COLO668 (cell line): ENCODE measurements at regions not wholly inside any gene's neighbourhood (a gene's known extent, or its start where the extent isn't known, plus 50 kb on each side); places are given as distances from the start of the nearest gene placed in this dataset.
"Not testable (repeated sequence)": the region's sequence is repeated elsewhere in the genome, so short reads cannot be mapped to it uniquely, and the experiment has no call there.

ENCODE experiments used
- DNase-seq: peaks from one replicate; lab custom pipeline; 2025; ENCODE audit not compliant: unreplicated experiment; lab: John Stamatoyannopoulos, UW

DNA sequence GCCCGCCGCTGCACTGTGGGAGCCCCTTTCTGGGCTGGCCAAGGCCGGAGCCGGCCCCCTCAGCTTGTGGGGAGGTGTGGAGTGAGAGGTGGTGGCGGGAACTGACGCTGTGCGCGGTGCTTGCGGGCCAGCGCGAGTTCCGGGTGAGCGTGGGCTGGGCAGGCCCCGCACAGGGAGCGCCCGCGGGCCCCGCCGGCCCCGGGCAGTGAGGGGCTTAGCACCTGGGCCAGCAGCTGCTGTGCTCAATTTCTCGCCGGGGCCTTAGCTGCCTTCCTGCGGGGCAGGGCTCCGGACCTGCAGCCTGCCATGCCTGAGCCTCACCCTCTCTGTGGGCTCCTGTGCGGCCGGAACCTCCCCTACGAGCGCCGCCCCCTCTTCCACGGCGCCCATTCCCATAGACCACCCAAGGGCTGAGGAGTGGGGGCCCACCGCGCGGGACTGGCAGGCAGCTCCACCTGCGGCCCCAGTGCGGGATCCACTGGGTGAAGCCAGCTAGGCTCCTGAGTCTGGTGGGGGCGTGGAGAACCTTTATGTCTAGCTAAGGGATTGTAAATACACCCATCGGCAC is 1062.6 kb downstream of the TDRD15 start:
- not testable (repeated sequence) for DNase-seq

DNA sequence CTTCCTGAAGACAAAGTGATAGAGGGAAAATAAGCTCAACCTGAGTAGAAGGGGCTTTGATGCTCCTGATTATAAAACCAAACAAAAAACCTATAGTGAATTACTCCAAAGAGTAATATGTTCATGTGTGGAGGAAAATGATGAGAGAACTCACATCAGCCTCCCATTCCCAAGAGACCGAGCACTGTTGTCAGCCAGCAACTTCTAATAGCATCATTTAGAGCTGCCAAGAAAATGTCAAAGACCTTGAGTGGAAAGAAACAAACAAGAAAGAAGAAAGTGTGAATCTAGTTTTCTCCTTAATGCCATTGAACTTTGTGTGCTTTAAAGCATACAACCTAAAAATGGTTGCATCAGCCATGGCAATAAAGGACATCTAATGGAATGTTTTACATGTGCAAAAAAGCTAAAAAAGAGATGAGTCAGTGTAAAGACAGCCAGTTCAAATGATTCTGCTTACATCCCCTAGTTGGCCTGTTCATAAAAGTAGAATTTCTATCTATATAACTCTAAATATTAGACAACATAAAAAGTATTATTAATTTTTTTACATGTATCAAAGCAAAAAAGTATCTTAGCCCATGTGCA is 1066.2 kb downstream of the TDRD15 start:
- DNase-seq = no peak

DNA sequence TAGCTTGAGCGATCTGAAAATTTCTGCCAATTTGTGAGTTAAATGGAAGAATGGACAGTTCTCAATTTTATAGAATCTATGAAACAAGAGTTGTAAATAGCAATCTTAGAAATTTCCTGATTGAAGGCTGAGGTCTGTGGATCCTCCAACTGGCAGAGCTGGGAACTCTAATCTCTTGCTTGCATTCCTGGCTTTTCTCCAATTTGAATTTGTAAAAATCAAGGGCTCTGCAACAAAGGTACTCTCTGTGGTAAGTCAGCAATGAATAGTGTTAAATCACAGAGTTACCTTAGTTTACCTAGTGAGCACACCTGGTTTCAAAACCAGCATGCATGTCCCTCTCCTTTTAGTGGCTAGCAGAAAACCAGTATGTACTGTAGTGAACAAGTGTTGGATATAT is 1070.5 kb downstream of the TDRD15 start:
- DNase-seq = no peak

DNA sequence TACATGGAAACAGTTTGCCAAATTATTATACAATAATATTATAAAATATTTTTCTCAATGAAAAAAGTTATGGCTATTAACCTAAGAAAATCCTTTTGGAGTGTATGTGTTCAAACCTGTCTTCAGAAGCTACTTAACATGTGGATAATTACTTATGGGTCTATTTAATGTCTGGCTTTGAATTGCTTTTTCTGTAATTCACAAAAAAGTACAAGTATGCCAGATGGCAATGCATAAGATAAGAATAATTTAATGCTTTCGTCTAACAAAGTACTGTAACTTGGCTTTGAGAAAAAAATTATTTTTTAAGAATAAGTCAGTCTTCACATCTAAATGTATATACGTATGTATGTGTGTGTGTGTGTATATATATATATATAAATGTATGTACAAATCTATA is 1073.0 kb downstream of the TDRD15 start:
- DNase-seq = no peak

DNA sequence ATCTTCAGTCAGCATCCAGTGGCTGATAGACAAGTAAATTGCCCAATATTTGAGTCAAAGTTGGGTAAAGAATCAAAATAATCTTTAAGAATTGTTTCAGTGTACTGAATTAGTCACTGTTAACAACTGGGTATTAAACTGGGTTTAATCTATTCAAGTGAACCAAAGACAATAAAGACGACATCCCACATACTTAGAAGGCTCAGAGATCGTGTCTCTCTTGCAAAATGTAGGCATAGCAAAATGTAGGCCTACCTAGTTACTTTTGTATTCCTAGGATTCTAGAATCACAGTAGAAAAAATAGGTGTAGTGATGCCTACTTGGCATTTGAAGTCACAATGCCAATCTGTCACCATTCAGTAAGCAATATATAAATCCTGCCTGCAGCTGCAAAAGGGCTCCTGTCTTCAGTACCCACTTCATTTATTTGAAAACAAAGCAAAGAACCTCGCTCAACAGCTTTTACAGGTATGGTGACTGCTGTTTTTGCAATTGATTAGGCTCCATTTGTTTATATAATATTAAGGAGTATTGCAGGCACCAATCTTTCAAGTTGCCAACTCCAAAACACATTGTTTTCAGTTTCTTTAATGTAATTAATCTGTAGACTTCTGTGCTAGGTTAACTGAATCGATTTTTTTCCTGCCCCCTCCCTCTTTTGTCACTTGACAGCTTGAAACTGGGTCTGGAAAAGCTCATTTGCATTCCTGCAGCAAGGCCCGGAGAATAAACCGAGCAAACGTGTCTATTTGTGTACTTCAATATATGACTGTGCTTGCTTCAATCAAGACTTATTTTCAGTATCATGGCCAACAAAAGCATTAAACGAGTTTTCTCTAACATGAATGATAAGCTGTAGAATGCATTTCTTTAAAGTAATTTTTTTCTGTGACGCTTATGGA is 1074.9 kb downstream of the TDRD15 start:
- DNase-seq = no peak

DNA sequence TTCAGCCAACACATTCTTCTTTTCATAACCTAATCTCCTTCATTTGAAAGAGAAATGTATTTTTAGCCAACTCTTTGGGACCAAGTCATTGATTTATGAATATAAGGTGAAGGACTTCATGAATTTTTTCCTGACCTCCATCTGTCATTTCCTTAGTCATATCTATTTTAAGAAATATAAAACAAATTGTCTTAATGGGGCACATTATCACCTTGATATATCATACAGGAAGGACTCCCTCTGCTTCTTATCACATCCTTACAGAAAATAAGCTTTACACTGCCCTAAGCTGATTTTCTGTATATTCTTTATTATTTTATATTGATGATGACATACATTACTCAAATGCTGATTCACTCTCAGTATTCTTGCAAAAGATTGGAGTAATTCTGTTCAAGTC is 1076.2 kb downstream of the TDRD15 start:
- no peak for DNase-seq

DNA sequence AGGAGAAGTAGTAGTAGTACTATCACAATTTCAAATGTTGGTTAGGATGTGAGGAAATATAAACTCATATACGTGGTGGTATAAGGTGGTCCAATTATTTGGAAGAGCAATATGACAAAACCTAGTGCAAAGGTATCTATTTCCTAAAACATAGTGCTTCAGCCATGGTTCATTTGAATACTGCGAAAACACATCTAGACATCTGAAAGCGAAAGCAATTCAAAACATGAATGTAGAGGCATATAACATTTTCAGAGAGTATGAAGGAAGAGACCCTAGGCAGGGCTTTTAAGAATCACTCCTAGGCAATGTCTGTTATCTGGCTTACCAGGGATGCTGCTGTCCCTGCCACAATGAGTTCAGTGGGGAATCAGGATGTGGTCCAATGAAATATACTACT is 1085.8 kb downstream of the TDRD15 start:
- DNase-seq = no peak

DNA sequence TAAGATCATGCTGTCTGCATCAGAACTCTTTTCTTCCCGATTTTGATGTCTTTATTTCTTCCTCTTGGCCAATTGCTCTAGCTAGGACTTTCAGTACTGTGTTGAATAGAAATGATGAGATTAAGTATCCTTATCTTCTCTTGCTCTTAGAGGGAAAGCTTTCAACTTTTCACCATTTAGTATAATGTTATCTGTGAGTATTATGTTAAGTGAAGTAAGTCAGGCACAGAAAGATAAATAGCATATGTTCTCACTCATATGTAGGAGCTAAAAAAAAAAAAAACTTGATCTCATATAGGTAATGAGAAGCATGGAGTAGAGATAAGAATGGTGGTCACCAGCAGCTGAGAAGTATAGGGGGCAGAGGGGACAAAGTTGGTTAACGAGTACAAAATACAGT is 1089.5 kb downstream of the TDRD15 start:
- DNase-seq = no peak

DNA sequence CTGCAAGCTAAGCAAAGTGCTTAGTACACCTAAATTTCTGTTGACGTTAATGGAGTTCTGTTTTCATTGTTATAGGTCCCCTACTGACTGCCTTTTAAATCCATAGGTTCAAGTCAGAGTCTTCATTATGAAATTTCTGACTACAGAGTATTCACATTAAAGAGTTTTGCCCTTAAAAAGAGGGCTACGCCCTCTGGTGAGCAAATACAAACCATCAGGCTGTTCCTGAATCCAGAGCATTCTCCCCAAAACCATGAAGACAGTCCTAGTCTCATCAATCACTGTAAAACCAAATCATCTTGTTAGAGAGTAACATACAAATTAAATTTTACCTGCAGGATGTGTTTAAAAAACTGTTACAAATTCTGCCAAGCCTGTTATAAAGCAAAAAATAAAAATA is 1091.7 kb downstream of the TDRD15 start:
- no peak for DNase-seq

DNA sequence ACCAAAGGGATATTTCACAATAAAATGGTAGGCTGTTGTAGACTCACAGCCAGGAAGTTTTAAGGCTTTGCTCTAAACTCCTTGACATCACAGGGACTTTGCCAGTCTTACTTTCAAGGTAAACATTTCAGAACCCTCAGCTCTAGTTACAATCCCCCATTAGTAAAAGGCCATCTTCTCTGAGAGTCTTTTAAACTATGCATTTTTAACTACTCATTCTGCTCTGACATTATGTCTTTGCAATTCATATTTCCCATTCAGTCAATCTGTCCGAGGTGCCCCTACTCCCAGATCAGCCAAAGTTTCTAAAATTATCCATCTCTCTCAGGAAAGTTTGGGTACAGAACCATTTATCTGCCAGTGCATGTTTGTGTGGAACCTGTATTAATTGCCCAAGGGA is 1094.1 kb downstream of the TDRD15 start:
- DNase-seq = no peak

DNA sequence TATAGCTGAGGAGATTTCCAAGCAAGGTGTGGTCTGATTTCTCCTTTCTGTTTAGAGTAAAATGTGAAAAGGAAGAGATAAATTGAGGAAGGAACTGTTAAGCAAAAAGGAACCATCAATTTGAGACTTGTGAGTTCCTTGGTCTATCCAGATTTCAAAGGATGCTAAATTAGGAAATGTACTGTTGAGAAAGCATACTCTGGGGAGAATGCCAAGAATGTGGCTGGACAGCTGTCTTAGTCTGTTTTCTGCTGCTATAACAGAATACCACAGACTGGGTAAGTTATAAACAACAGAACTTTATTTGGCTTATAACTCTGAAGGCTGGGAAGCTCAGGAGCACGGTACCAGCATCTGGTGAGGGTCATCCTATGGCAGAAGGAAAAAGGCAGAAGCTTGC is 1097.2 kb downstream of the TDRD15 start:
- DNase-seq = no peak

DNA sequence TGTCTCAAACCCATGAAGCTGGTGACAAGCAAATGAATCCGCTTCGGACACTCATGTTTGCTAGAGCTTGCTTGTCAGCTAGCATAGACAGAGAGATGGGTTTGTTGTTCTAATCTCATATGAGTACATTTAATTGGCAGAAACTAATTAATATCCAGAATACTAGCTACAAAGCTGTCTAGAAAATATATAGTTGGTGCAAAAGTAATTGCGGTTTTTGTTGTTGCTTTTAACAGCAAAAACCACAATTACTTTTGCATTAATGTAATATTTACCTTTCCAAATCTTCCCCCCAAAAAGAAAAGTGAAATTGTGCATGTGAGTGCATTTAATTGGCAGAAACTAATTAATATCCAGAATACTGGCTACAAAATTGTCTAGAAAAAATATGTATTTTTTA is 1115.2 kb downstream of the TDRD15 start:
- DNase-seq = no peak

DNA sequence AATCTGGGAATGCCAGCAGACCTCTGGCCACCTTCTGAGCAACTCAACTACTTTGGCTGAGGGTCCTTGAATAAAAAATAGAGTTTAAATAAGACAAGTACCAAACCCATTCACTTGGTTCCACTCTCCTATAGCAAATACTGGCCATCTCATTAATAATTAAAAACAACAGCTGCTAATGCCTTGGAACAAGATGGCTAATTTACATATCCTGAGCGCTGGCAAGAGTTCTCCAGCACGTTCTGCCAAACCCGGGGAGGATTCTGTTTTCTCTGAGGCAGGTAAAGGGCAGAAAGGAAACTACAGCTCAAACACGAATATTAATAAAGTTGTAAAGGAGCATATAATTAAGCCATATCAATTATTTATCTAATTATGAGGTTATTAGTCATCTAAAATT is 1123.7 kb downstream of the TDRD15 start:
- no peak for DNase-seq

DNA sequence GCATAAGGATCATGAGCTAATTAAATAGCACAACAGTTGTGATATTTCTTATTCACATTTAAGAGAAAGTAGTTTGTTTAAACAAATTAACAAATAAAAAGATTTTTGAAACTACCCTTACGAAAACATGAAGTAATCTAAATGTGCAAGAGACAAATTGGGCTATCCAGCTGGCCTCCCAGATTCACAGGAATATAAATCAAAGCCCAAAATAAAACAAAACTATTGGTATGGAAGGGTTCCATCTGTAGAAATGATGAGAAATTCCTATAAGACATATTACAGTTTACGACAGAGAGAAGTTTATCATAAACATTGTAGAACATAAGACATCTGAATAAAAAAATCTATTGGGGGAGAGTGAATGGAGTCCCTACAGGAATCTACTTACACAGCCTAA is 1125.1 kb downstream of the TDRD15 start:
- no peak for DNase-seq

DNA sequence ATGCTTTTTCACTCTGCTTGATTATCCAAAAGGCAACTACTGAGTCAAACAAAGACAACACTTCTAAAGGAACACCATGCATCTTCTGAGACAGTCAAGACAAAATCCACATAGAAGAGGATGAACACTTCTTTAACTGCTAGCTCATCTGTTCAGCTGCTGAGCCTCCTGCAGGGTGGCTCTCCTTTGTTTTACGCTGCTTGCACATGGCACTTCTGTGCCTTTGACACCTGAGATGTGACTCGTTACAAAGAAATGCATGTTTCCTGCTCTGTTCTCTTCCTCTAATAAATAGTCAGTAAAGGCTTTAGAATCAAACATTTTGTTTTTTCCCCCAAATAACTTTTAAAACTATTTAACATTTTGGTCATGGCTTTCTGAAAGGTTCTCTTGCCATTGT is 1129.4 kb downstream of the TDRD15 start:
- no peak for DNase-seq

DNA sequence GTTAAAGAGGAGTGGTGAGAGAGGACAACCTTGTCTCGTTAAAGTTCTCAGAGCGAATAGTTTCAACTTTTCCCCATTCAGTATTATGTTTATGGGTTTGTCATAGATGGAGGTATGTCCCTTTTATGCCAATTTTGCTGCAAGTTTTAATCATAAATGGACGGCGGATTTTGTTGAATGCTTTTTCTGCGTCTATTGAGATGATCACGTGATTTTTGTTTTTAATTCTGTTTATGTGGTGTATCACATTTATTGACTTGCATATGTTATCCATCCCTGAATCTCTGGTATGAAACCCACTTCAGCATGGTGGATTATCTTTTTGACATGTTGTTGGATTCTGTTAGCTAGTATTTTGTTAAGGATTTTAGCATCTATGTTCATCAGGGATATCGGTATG is 1123.8 kb upstream of the KLHL29 start:
- DNase-seq = no peak

DNA sequence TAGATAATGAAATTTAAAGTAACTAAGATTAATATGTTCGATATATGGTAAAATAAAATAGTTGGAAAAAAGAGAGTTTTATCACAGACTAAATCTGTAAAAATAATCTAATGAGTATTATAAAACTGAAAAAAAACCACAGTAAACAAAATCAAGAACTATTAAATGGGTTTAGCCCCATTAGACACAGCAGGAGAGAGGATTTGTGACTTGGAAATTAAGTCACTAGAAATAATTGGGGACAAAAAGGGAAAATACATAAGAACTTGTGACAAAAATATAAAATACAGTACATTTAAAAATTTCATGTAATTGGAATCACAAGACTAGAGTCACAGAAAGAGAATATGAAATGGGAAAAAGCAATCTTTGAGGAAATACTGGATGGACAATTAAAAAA is 1114.6 kb upstream of the KLHL29 start:
- no peak for DNase-seq

DNA sequence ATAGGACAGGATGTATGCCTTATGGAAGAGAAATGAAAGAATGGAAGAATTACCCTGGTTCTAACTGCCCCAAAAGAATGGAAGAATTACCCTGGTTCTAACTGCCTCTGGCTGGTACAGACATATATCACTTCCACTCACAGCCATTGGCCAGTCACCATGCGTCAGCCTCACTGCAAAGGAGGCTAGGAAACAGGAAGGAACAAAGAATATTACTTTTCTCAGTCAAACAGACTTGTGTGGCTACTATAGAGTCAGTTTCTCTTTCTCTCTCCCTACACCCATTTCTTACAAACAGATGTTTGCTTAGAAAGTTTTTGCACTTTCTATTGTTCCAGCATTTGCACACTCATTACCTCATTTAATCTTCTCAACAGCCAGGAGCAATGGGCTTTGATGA is 1111.1 kb upstream of the KLHL29 start:
- DNase-seq = no peak

DNA sequence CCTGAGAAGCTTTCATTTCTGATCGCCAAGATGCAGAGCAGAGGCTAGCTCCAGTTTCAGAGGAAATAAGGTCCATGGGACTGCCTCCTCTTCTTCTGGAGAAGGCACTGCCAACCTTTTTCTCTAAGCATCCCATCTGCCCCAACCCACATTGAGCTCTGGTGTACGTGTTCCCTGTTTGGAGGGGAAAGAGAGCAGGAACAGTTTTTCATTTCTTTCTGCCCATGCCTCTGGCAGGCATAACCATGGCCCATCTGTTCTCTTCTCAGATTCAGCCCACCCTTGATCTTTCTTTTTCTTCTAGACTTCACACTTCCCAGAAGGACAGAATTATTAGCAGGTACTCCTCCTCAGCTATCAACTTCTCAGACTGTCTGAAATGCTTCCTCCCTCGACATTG is 1110.3 kb upstream of the KLHL29 start:
- DNase-seq = no peak

DNA sequence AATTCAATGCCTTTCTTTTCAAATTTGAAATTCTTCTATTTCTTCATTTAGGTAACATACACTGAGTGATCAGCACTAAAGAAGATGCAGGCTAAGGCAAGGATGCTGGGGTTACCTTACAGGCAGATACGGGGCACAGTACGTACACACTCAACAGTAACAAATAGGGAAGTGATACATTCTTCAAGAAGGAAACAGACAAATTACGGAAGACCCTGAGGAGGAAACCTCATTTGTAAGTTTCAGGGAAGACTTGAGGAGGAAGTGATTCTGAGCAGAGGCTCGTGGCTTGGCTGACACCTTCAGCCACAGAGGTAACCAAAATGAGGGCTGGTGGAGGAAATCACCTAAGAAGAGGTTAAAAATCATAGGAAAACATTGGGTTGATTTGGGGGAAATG is 1108.3 kb upstream of the KLHL29 start:
- DNase-seq = no peak

DNA sequence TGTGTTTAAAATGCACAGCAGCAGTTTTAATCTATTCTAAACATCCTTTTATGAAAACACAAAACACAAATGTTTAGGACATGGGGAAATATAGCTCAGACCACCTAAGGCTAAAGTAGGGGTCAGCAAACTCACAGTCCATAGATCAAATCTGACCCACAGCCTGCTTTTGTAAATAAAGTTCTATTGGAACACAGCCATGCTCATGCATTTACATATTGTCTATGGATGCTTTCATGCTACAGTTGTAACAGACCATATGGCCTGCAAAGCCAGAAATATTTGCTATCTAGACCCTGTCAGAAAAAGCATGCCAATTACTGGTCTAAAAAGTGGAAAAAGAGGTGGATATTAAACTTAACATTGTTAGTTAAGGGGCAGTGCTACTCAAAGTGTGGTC is 1105.4 kb upstream of the KLHL29 start:
- DNase-seq = no peak

DNA sequence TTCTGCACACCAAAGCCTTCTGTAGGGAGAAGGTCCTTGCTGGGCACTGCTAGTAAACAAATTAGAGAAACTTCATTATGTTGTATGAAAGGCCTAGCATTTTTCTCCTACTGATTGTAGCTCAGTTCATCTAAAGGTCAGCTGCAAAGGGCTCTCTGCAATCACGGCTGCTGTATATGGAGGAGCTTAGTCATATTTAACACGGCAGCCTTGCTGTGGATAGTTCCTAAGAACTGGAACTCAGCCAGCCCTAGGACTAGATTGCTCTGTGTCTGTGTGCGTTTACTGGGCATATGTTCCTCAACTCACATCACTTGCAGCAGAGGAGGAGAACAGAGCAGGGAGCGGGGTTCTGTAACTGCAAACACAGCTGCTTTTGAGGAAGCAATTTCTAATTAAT is 1103.9 kb upstream of the KLHL29 start:
- DNase-seq = peak; percentile 11
